ENCODE measurements at regions not wholly inside any gene's neighbourhood (a gene's known extent, or its start where the extent isn't known, plus 50 kb on each side); places are given as distances from the start of the nearest gene placed in this dataset.

DNA sequence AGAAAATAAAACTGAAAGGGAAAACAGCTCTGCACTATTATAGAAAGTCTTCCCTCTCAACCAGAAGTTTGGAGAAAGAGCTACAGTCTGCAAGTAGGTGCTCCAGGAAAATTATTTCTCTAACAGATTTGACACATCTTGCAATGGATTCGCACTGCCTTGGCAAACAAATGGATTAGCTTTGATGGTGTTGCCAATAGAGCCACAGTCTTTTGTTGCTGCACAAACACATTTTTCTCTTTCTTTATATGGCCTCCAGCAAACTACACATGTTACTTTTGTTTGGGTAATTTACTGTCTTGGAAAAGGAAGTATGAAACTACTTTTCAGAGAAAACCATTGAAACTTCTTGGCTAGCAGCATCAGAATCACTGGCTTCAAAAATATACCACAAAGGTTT is 523.1 kb downstream of the EFNA5 start:
- TF ChIP-seq CTCF (IDR thresholded peaks at IDR 0.05) (no peak), POLR2AphosphoS5 (IDR thresholded peaks at IDR 0.05) (no peak)

Measured in sigmoid colon (tissue), 4 donors.